Jurkat, Clone E6-1 (cell line): ENCODE measurements at regions not wholly inside any gene's neighbourhood (a gene's known extent, or its start where the extent isn't known, plus 50 kb on each side); places are given as distances from the start of the nearest gene placed in this dataset.

Experiments used
- DNase-seq: peaks from one replicate; pipeline ENCODE4 v3.0.0-alpha.2; 2011; ENCODE audit warnings: low read depth, low spot score
- H3K4me3 ChIP-seq: 2 replicates; pipeline ENCODE4 v1.5.1; 2011; ENCODE audit warnings: mild to moderate bottlenecking, low read length, control low read depth, moderate library complexity

DNA sequence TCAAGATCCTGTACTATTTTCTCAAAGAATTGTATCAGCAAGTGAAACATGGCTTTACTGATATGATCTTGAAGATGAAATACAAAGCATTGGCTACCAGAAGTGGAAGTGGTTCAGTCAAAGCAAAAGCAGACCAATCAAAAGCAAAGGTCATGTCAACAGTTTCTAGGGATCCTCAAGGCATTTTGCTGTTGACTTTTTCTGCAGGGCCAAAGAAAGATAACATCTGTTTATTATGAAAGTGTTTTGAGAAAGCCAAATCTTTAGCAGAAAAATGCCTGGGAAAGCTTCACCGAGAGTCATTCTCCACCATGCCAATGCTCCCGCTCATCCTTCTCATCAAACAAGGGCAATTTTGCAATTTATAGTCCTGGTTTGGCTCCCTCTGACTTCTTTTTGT lies 90.3 kb upstream of the ACO1 start:
- no peak overlapping the region for H3K4me3 ChIP-seq
- no peak for DNase-seq

DNA sequence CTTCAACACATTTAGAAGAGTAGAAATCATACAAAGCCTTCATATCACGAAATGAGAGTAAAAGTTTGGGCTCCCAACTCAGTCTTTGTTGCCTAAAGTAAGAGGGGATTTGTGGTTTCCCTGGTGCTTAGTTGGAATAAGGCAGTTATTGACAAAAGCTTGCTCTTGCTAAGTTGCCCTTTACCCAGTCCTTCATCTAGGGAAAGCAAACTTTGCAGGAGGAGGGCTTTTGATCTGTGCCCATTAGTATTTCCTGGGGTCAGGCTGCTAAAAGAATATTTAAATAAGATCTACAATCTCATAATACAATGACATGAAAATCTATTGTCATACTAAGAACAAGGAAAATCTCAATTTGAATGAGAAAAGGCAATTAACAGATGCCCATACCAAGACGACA lies 84.1 kb upstream of the ACO1 start:
- DNase-seq: no peak

DNA sequence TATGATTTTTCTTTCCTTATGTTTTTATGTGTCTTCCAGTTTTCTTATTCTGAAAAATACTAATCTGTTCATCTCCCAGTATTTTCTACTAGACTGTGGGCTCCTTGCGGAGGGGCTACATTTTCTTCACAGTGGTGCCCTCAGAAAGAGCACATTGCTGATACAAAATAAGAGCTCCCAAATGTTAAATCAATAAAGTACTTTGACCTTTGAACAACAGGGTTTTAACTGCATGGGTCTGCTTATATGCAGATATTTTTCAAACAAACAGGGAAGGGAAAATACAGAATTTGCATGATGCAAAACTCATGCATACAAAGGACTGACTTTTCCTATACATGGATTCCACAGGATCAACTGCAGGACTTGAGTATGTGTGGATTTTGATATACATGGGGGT lies 79.9 kb upstream of the ACO1 start:
- no peak overlapping the region for H3K4me3 ChIP-seq
- no peak for DNase-seq

More for the DNA sequence above, 84.1 kb upstream of the ACO1 start:
- no peak overlapping the region for H3K4me3 ChIP-seq

DNA sequence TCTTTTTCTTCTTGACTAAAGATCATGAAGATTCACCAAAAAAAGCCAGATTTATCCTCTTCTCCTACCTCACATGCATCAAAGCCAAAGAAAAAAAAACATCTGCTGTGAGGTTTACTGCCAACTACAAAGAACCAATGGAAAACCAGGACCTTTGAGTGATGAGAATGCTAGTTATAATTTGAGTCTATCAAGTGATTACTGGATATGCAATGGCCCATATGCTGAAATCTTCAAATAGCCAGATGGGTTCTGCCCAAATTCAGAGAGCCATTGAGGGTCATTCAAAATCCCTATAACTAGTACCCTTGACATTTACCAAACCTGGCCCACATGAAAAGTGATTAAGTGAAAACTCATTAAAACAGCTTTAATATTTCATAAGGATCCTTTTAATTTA lies 78.4 kb upstream of the ACO1 start:
- no peak for DNase-seq
- H3K4me3 ChIP-seq: no peak overlapping the region

DNA sequence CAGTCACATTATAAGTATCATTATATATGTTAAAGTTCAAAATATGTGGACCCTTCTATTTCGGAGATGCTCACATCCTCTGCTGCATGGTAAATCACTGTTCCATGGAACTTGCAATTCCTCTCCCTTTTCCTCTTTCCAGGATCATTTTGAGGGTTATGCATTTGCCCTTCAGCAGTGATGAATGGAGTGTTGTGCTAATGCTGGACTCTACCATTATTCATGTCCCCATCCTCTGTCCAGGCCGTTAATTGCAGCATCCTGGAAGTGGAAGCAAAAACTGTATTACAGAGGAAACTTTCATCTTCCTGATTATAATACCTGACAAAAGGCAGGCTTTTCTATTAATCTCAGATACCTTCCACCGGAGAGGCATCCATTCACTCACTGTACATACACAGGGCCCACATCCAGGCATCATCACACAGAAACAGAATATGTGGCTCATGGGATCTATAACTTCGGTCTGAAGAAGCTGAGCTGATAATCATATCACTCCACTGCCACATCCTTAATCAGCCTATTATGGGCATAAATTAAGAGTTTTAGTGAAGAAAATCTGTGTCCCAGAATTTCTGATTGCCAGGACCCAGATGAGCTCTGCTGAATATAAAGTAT lies 65.0 kb upstream of the ACO1 start:
- no peak overlapping the region for H3K4me3 ChIP-seq
- no peak for DNase-seq

DNA sequence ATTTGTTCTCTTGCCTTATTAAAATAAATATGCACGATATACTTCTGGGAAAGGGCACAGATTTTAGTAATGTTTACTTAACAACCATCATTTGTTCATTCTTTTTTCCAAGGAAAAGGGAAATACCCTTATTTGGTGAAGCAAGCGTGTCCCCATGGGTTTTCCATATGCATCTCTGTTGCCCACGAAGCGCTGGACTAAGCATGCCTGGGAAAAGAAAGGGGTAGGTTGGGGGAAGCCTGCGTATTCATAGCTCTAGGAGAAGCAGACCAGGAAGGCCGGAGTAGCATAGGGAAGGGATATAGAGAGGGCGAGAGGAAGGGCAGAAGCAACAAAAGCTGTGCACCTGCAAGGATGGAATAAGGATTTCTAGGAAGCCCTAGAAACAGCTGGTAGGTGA lies 61.8 kb upstream of the ACO1 start:
- no peak for DNase-seq
- no peak overlapping the region for H3K4me3 ChIP-seq

DNA sequence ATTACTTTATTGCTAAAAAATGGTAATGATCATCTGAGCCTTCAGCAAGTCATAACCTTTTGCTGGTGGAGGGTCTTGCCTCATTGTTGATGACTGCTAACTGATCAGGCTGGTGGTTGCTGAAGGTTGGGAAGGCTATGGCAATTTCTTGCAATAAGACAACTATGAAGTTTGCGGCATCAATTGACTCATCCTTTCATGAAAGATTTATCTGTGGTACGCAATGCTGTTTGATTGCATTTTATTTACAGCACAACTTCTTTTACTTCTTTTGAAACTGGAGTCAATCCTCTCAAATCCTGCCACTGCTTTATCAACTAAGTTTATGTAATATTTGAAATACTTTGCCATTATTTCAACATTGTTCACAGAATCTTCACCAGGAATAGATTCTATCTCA lies 58.3 kb upstream of the ACO1 start:
- DNase-seq: no peak
- no peak overlapping the region for H3K4me3 ChIP-seq

DNA sequence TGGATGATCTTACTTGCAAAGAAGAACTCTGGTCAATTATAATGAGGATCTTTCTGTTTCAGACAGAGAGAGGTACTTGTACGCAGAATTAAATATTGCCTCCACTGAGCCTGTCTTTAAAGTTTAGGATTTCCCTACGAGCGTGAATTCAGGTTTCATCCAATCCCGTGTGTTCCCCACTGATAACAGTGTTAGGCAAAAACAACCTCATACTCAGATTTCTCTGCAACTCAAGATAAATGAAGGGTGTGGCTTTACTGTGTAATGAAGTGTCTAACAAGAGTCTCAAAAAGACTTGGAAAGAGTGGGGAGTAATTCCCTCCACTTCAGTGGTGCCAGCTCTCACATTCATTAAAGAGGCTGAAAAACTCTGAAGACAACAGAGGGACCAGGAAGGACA lies 53.2 kb upstream of the ACO1 start:
- H3K4me3 ChIP-seq: no peak overlapping the region
- DNase-seq: no peak

DNA sequence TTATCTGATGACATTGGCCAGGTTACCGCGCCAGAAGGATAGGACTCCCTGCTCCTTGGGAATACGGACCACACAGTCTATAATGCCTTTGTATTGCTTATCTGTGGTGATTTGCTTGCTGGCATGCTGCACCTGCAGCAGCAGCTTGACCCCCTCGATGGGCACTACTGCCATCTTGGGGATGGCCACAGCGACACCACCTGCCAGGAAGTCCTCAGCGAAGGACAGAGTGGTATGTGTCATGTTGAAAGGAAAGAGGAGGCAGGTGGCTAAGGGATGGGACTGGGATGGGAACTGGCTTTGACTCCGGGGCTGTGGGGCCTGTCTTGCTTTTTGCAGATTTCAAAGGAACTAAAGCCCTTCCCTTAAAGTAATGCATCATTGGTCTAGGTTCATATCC lies 50.3 kb upstream of the ACO1 start:
- DNase-seq: no peak
- H3K4me3 ChIP-seq: no peak overlapping the region
